Right lobe of liver (tissue), 4 donors: ENCODE measurements at regions not wholly inside any gene's neighbourhood (a gene's known extent, or its start where the extent isn't known, plus 50 kb on each side); places are given as distances from the start of the nearest gene placed in this dataset.

Source experiments
- POLR2A ChIP-seq: fragments of 450-650 bp; IDR thresholded peaks from one replicate; pipeline ENCODE4 v1.6.1; 2017; ENCODE audit warnings: antibody characterized with exemption, mild to moderate bottlenecking
- TF ChIP-seq, protein P1 (sequence below), 4 donors: fragments of 200-600 bp in 3 of 4; fragments of 450-650 bp in 1 of 4; IDR thresholded peaks; one replicate each; pipeline versions ENCODE4 v1.5.1 to v1.8.0; 2016 to 2022; ENCODE audit warnings: antibody characterized with exemption in 4 of 4, mild to moderate bottlenecking in 2 of 4
- donor health status: DM: no; HTN: no; CAD: no.
- donor health status: DM: no; HTN: no; CAD: no.
- donor health status: DM: no; HTN: yes; CAD: no.

DNA sequence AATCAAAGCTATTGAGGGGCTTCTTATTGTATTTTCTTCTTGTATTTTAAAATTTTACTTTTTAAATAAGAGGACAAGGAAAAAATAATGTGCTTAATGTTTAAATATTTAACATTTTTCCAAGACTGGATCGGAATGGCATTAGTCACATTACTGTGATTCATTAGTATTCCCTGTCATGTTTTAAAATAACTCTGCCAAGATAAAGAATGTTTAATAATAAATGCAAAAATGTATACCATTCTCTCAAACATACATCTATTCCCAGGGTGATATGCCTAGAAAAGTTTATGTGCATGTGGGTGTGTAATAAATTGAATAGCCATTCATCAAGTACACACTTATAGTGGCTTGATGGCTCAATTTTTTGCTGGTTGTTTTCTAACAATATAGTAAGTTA is 936.1 kb downstream of the PLOD2 start:
- TF ChIP-seq, protein P1, sequence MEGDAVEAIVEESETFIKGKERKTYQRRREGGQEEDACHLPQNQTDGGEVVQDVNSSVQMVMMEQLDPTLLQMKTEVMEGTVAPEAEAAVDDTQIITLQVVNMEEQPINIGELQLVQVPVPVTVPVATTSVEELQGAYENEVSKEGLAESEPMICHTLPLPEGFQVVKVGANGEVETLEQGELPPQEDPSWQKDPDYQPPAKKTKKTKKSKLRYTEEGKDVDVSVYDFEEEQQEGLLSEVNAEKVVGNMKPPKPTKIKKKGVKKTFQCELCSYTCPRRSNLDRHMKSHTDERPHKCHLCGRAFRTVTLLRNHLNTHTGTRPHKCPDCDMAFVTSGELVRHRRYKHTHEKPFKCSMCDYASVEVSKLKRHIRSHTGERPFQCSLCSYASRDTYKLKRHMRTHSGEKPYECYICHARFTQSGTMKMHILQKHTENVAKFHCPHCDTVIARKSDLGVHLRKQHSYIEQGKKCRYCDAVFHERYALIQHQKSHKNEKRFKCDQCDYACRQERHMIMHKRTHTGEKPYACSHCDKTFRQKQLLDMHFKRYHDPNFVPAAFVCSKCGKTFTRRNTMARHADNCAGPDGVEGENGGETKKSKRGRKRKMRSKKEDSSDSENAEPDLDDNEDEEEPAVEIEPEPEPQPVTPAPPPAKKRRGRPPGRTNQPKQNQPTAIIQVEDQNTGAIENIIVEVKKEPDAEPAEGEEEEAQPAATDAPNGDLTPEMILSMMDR (IDR thresholded peaks at IDR 0.05): no peak
- TF ChIP-seq POLR2A: no peak
